Uterus (tissue), 3 donors: ENCODE measurements at regions not wholly inside any gene's neighbourhood (a gene's known extent, or its start where the extent isn't known, plus 50 kb on each side); places are given as distances from the start of the nearest gene placed in this dataset.

Experiments
- DNase-seq, 2 donors: peaks; one replicate each; pipeline ENCODE4 v3.0.0-alpha.2; 2019 to 2020
- H3K27ac ChIP-seq, 2 donors: fragments of 200-600 bp; sonication (generic); 1 replicate in 1 of 2; 2 replicates in 1 of 2; pipeline ENCODE4 v1.5.1; 2016 to 2018
- H3K27me3 ChIP-seq, 2 donors: fragments of 200-600 bp; sonication (generic); one replicate each; pipeline ENCODE4 v1.5.1; 2018 to 2019; ENCODE audit warnings: control low read depth in 1 of 2
- H3K36me3 ChIP-seq, 2 donors: fragments of 200-600 bp; sonication (generic); one replicate each; pipeline ENCODE4 v1.5.1; 2019; ENCODE audit warnings: control low read depth in 1 of 2
- H3K4me1 ChIP-seq, 2 donors: fragments of 200-600 bp; sonication (generic); one replicate each; pipeline ENCODE4 v1.5.1; 2018 to 2019; ENCODE audit warnings: control low read depth in 1 of 2
- H3K4me3 ChIP-seq, 2 donors: fragments of 200-600 bp; sonication (generic); 1 replicate in 1 of 2; 2 replicates in 1 of 2; pipeline ENCODE4 v1.5.1; 2018 to 2019; ENCODE audit warnings: mild to moderate bottlenecking in 1 of 2
- H3K9me3 ChIP-seq, 2 donors: fragments of 200-600 bp; sonication (generic); one replicate each; pipeline ENCODE4 v1.5.1; 2019; ENCODE audit warnings: control low read depth in 1 of 2
- CTCF ChIP-seq, 4 experiments: fragments of 200-600 bp in 2 of 4; fragments of 450-650 bp in 2 of 4; sonication (generic) in 2 of 4; IDR thresholded peaks; one replicate each; pipeline ENCODE4 v1.5.1; 2016 to 2019; ENCODE audit warnings: antibody characterized with exemption in 4 of 4, mild to moderate bottlenecking in 2 of 4, moderate library complexity in 1 of 4
- POLR2A ChIP-seq, 2 donors: fragments of 450-650 bp; IDR thresholded peaks; one replicate each; pipeline ENCODE4 v1.6.1; 2016; ENCODE audit warnings: antibody characterized with exemption in 2 of 2, mild to moderate bottlenecking in 1 of 2, moderate library complexity in 1 of 2
- intact Hi-C: fragments of 100-400 bp; cut with DNase I; formaldehyde crosslinking; loops from one replicate; pipeline ENCODE4 v1.15.1; 2023; ENCODE audit warnings: low total_unique reads
- donor health status: DM: yes; HTN: yes; CAD: no.

- Histone ChIP-seq H3K27ac (no peak overlapping the region), H3K36me3 (no peaks in the 10 kb centered on the region), H3K27me3 (no peaks in the 10 kb centered on the region), H3K4me1 (no peaks in the 10 kb centered on the region), H3K4me3 (no peak overlapping the region), H3K9me3 (no peaks in the 10 kb centered on the region)
- intact Hi-C loops, result no loop called here
- no peak for DNase-seq
- no peak for TF ChIP-seq POLR2A (IDR thresholded peaks at IDR 0.05)
- no peak for TF ChIP-seq CTCF (IDR thresholded peaks at IDR 0.05)
Observed at GRCh38 chr20:6579824-6580223, 187.7 kb upstream of the BMP2 start.

- no peak for TF ChIP-seq CTCF (IDR thresholded peaks at IDR 0.05)
- TF ChIP-seq POLR2A (IDR thresholded peaks at IDR 0.05), result no peak
- no peak for DNase-seq
- Histone ChIP-seq H3K36me3 (no peaks in the 10 kb centered on the region), H3K27ac (no peak overlapping the region), H3K4me3 (no peak overlapping the region), H3K27me3 (no peaks in the 10 kb centered on the region), H3K9me3 (no peaks in the 10 kb centered on the region), H3K4me1 (no peaks in the 10 kb centered on the region)
- intact Hi-C loops, result no loop called here
Observed at GRCh38 chr20:6579417-6579816, 188.1 kb upstream of the BMP2 start.

- Histone ChIP-seq H3K9me3 (no peaks in the 10 kb centered on the region), H3K36me3 (no peaks in the 10 kb centered on the region), H3K4me1 (no peaks in the 10 kb centered on the region), H3K4me3 (no peak overlapping the region), H3K27ac (no peak overlapping the region), H3K27me3 (no peaks in the 10 kb centered on the region)
- TF ChIP-seq CTCF (IDR thresholded peaks at IDR 0.05), result no peak
- TF ChIP-seq POLR2A (IDR thresholded peaks at IDR 0.05), result no peak
- intact Hi-C loops, result no loop called here
- no peak for DNase-seq
Observed at GRCh38 chr20:6577451-6577850, 190.0 kb upstream of the BMP2 start.

GRCh38 chr20:6576726-6577125 lies 190.8 kb upstream of the BMP2 start:
- no peak for DNase-seq
- no peak overlapping the region for H3K4me3 ChIP-seq
- intact Hi-C loops, result no loop called here
- no peaks in the 10 kb centered on the region for H3K4me1 ChIP-seq
- H3K36me3 ChIP-seq, result no peaks in the 10 kb centered on the region
- H3K9me3 ChIP-seq, result no peaks in the 10 kb centered on the region
- no peak for TF ChIP-seq POLR2A (IDR thresholded peaks at IDR 0.05)
- TF ChIP-seq CTCF (IDR thresholded peaks at IDR 0.05), result no peak
- H3K27ac ChIP-seq, result no peak overlapping the region
- no peaks in the 10 kb centered on the region for H3K27me3 ChIP-seq

- no peaks in the 10 kb centered on the region for H3K36me3 ChIP-seq
Observed at GRCh38 chr20:6575912-6576401, 191.5 kb upstream of the BMP2 start.

More at GRCh38 chr20:6575912-6576401, 191.5 kb upstream of the BMP2 start:
- TF ChIP-seq CTCF (IDR thresholded peaks at IDR 0.05), result no peak
- no peak for TF ChIP-seq POLR2A (IDR thresholded peaks at IDR 0.05)
- Histone ChIP-seq H3K4me3 (no peak overlapping the region), H3K27me3 (no peaks in the 10 kb centered on the region), H3K4me1 (no peaks in the 10 kb centered on the region), H3K27ac (no peak overlapping the region), H3K9me3 (no peaks in the 10 kb centered on the region)
- intact Hi-C loops, result no loop called here
- no peak for DNase-seq
